Activated naive CD4-positive, alpha-beta T cell treated with anti-CD3 and anti-CD28 coated beads, Interleukin-2, amount 50 U/mL, for 16 hours (primary cell): ENCODE measurements at regions not wholly inside any gene's neighbourhood (a gene's known extent, or its start where the extent isn't known, plus 50 kb on each side); places are given as distances from the start of the nearest gene placed in this dataset.

Experiments used
- DNase-seq: peaks from one replicate; pipeline ENCODE4 v3.0.0-alpha.2; 2020

DNA sequence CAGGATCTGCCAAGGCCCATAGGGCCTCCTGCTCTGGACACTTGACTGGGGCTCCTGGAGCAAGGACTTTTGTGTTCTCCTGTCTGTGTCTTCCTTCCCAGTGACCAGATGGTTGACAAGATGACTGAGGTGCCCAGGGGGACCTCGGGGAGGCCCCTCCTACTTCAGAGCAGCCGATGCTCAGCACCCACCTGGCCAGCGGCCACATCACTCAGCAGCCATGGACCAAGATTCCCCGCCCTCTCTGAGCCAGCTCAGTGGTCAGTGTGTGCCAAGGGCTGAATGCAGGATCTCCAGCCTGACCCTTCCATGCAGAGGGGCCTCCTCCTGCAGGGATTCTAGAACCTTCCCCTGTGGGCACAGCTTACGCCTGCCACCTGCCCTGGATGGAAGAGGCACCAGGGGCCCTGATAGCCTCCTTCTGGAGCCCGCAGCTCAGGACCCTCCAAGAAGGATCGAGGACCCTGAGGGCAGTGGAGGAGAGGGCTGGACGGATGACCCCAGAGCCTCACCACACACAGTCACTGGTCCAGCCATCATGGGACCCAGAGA, 87.4 kb upstream of the GPC1 start:
- DNase-seq: no peak

GRCh38 chr2:240348522-240348921, 86.9 kb upstream of the GPC1 start:
- DNase-seq: no peak

GRCh38 chr2:240349133-240350005, 86.1 kb upstream of the GPC1 start:
- no peak for DNase-seq

DNA sequence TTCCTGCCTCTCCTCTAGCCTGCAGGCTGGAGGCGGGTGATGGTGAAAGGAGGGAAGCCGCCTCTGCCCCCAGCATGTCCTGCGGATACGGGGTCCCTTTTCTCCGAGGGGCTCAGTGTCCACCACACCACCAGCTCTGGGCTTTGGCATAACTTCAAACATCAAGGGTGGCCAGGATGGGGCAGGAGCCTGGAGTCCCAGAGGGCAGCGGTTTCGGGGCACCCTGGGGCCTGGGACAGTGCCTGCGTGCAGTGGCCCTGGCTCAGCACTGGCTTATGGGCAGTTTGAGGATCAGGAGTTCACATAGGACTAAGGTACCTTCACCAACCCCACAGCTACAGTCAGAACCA, 85.5 kb upstream of the GPC1 start:
- DNase-seq: no peak

DNA sequence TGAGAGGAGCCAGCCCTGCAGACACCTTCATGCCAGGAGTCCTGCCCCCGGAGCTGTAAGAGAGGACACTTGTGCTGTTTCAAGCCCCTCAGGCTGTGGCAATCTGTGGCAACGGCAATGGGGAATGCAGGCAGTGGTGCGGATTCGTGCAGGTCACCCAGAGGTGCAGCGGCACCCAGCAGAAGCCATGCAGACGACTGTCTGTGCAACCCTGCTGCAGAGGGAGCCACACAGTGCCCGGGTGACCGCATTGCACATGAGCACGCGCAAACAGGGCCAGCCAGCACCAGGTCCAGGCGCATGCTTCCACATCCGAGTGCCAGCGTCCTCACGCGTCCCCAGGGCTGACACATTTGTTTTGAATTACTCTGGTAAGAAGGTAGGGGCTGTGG, 84.8 kb upstream of the GPC1 start:
- no peak for DNase-seq

DNA sequence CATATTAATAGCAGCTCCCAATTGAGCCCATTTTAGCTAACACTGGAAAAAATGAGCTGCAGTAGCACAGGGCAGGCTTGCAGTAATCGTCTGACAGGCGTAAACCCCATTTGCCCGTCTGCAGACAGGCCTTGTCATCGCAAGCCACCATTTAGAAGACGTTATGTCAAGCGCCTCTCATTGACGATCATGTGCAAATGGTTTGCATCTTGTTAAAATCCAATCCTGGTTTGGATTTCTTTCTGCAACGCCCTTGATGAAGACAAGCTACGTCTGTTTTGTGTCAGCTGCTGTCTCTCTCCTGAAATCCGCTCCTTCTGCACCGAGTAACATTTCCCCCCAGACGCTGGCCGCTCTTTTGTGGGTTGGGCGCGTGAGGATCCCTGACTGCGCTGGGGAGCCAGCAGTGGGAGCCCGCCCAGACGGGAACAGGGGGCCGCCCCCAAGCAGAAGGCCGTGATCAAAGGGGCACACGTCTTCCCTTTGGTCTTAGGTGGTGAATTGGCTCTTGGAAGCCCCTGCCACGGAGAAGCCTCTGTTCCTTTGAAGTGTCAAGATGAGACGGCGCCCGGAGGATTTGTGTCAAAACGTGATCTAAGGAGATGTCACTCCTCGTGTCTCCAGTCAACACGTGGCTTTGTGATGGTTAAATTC, 84.2 kb upstream of the GPC1 start:
- DNase-seq: no peak

DNA sequence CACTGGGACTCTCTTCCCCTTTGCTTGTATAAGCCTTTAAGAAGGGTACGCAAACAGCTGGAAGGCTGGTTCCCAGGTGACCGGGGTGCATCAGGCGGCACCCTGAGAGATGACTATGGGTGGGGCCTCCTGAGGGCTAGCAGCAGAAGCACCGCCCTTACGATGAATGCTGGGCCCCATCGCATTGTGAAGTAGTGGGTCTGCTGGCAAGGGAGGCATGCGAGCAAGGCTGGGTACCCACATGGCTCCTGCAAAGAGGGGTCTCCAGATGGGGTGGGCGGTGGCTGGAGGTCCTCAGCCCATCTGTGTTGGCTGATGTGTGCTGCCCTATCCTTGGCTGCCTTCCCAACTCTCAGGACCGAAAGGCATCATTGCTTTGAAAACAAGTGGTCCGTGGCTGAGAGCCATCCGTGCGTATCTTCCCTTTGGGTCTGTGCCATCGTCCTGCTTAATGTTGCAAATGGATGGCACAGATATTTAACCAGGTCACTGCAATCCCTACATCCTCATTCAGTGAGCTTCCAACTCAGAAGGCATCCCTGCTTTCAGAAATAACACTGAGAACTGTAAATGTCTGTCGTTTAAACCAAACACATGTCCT, 83.5 kb upstream of the GPC1 start:
- no peak for DNase-seq

DNA sequence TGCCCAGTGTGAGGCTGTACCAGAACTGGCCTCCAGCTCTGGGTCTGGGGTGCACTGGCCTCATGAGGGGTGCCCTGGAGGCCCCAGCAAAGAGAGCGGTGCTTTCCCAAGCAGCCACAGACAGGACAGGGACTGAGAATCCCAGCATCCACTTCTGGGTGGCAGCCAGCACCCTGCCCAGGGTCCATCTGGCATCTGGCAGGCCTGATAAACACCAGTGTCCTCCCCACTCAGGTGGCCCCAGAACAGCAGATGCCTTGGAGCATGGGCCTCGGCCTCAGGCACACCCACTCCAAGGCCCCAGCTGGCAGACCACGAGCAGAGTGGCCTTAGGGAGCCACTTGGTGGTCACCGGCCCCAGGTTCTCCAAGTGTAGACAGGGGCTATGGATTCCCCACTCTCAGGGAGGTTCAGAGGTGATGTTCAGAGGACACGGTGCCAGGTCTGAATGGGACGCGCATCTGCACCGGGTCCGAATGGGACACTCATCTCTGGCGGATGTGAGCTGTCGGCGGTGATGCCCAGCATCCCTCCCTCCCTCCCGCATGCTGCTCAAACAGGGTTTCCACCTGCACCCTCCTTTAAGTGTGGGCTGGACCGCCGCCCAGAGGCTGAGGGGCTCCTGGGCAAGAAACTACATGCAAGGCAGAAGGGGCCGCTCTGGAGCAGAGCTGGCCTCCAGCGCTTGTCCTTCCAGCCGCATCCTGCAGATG, 82.2 kb upstream of the GPC1 start:
- DNase-seq: no peak

DNA sequence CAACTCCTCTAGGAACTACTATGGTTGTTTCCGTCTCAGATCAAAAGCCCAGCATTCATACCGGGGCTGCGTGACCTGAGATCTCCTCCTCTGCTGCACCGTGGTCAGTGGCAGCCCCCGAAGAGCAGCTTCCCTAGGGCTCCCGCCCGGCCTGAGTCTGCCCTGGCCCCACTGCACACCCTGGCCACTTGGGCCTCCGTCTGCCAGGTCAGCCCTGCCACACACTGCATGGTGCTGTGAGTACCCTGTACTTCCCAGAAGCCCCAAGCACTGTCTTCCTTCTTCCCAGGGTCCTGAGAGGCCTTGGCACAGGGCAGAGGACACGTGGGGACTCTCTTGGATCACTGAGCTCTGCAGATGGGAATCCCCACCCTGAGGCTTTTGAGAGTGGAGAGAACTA, 81.5 kb upstream of the GPC1 start:
- DNase-seq: no peak

DNA sequence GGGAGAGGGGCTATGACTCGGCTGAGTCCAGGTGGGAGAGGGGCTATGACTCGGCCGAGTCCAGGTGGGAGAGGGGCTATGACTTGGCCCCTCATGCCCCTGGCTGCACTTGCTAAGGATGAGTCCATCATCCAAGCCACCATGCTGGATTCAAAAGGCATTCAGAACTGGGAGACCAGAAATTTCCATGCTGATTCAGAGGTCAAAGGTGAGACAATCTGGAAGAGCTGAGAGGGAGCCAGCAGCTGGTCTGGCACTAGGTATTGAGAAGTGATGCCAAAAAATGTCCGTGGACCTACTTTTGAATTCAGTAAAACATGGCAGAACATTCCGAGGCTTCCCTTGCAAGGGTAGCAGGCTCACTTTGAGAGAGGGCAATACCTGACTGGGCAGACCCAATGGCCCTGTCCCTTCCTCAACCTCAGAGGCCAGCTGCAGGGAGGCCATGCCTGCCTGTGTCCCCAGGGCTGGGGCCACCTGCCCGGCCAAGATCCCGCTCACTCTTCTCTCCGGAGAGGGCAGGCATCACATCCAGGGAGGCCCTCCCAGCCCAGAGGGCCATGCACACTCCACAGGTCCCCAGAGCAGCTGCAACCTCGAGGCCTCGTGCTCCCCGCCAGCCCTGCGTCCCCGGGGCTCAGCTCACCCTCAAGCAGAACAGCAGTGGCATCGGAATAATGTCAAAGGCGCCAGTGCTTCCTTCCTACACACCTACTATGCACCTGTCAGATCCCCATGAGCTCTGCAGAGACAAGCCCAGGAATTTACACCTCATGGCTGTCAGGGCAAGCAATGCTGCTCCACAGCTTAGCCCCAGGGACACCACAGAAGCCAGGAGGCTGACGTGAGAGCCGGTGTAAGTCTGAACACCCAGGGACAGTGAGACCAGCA, 80.2 kb upstream of the GPC1 start:
- DNase-seq: no peak

DNA sequence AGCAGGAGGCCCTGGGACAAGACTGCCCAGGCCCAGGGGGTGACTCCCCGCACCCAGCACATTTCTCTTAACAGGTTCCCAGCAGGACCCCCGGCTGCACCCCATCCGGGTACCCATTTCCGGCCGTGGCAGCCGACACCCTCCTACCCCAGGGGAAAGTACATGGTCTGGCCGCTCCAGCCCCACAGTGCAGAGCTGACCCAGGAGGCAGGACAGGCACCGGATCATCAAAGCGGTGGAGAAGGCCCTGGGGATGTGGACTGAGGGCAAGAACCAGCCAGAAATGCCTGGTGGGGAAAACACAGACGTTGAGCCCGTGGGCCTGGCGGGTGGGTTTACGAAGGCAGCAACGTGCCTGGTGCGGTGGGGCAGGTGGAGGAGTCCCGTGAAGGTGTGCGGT, 79.5 kb upstream of the GPC1 start:
- DNase-seq: no peak

DNA sequence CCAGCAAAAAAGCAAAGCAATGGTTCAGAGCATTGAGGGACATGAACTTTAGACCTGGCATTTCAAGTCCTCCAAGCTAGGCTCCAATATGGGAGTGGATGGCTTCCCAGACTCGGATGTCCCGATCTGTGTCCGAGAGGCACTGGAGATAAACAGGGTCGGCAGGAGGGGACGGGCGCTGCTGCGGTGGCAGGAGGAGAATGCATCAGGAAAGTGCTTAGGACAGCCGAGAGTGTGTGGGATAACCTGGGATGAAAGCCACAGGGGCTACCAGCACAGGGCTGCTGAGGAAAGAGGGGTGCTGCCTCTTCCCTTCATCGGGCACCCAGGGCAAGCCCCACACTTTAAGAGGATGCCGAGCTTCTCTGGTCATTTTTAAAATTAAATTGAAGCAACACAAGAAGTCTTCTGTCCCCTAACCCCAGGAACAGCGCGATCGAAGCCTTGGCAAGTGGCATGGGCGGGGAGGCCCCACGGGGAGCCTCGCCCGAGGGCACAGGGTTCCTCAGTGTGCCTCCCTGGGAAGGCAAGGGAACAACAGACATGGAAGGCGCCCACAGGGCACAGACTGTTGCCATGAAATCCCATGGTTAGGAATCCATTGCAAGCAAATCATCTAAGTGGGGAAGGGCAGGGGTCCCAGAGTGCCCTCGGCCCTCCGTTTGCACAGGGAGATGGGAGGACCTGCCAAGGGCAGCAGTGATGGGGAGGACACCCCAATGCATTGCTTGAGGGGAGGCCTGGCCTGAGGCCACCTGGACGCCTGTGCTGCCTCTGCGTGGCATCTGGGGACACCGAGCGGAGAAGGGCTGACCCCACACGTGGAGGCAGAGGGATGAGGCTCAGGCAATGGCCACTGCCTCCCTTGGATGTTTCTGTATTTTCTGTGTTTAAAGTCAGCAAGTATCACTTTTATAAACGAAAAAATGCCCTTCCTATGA, 78.5 kb upstream of the GPC1 start:
- DNase-seq: no peak

DNA sequence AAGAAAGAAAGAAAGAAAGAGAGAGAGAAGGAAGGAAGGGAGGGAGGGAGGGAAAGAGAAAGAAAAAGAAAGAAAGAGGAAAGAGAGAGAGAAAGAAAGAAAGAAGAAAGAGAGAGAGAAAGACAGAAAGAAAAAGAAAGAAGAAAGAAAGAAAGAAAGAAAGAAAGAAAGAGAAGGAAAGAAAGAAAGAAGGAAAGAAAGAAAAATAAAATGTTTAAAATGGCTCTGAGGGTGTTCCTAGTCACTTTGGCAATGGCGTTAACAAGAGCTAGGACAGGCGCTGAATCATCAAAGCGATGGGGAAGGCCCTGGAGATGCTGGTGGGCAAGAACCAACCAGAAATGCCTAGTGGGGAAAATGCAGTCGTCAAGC, 77.8 kb upstream of the GPC1 start:
- no peak for DNase-seq

GRCh38 chr2:240358080-240358479, 77.4 kb upstream of the GPC1 start:
- DNase-seq: no peak

GRCh38 chr2:240358821-240359397, 76.6 kb upstream of the GPC1 start:
- no peak for DNase-seq

DNA sequence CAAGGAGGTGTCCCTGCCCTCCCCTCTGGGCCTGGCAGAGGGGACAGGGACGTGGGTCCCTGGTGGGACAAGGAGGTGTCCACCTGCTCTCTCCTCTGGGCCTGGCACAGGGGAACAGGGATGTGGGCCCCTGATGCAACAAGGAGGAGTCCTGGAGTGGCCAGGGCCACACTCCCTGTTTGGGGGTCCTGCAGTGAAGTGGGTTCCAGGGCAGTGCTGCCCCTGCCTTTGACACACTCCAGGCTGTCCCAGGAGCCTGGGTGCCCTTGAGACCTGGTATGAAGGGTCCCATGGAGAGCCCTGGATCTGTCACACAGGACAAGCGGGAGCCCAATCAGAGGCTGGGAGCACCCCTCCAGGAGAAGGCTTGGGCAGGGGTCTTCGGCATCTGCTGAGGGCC, 75.8 kb upstream of the GPC1 start:
- no peak for DNase-seq

GRCh38 chr2:240360645-240361475, 74.6 kb upstream of the GPC1 start:
- DNase-seq: no peak

GRCh38 chr2:240362216-240362755, 73.2 kb upstream of the GPC1 start:
- no peak for DNase-seq
